Right lobe of liver (tissue), 6 donors: ENCODE measurements at regions not wholly inside any gene's neighbourhood (a gene's known extent, or its start where the extent isn't known, plus 50 kb on each side); places are given as distances from the start of the nearest gene placed in this dataset.

Experiments used
- ATAC-seq, 4 donors: fragments of 200-7000 bp; cut with Tn5 transposase; one replicate each; pipeline ENCODE4 v1.9.1; 2020; ENCODE audit warnings: mild to moderate bottlenecking in 4 of 4, moderate library complexity in 4 of 4
- DNase-seq, 3 donors: peaks; one replicate each; pipeline ENCODE4 v3.0.0-alpha.2; 2020
- H3K27ac ChIP-seq, 3 donors: fragments of 200-600 bp; one replicate each; pipeline ENCODE4 v1.8.0; 2022
- H3K27me3 ChIP-seq, 2 donors: fragments of 200-600 bp; one replicate each; pipeline ENCODE4 v1.8.0; 2022
- H3K36me3 ChIP-seq, 4 donors: fragments of 200-600 bp; sonication (generic) in 1 of 4; one replicate each; pipeline versions ENCODE4 v1.5.1 to v1.8.0; 2017 to 2022; ENCODE audit warnings: control low read depth in 1 of 4
- H3K4me1 ChIP-seq, 4 donors: fragments of 200-600 bp; sonication (generic) in 1 of 4; one replicate each; pipeline versions ENCODE4 v1.5.1 to v1.8.0; 2017 to 2022; ENCODE audit warnings: control low read depth in 1 of 4
- H3K4me3 ChIP-seq, 3 donors: fragments of 200-600 bp; one replicate each; pipeline ENCODE4 v1.8.0; 2022
- H3K9me3 ChIP-seq, 4 donors: fragments of 200-600 bp; sonication (generic) in 1 of 4; one replicate each; pipeline versions ENCODE4 v1.5.1 to v1.8.0; 2017 to 2022; ENCODE audit warnings: control low read depth in 1 of 4
- CTCF ChIP-seq, 4 donors: fragments of 200-600 bp in 3 of 4; fragments of 450-650 bp in 1 of 4; IDR thresholded peaks; one replicate each; pipeline versions ENCODE4 v1.5.1 to v1.8.0; 2016 to 2022; ENCODE audit warnings: antibody characterized with exemption in 4 of 4, mild to moderate bottlenecking in 2 of 4
- POLR2A ChIP-seq: fragments of 450-650 bp; IDR thresholded peaks from one replicate; pipeline ENCODE4 v1.6.1; 2017; ENCODE audit warnings: antibody characterized with exemption, mild to moderate bottlenecking
- WGBS: methylation state at CpG from one replicate; pipeline ENCODE4 v1.1.6; 2018; ENCODE audit warnings: low coverage, low lambda C conversion rate; ENCODE audit not compliant: insufficient coverage; ENCODE audit errors: missing lambda C conversion rate; 5-methylcytosine and 5-hydroxymethylcytosine counted together
- intact Hi-C, 2 donors: fragments of 100-400 bp; cut with DNase I; formaldehyde crosslinking; loops; one replicate each; pipeline versions ENCODE4 v1.11.2 to v1.14.1; 2022
- donor health status: DM: no; HTN: yes; CAD: no.
- donor health status: DM: no; HTN: no; CAD: no.
- donor health status: DM: no; HTN: no; CAD: no.
- donor health status: DM: no; HTN: yes; CAD: no.
- donor health status: DM: no; HTN: yes; CAD: no.

GRCh38 chr2:154537843-154538450, 160.5 kb upstream of the KCNJ3 start:
- TF ChIP-seq POLR2A: no peak
- no peak for TF ChIP-seq CTCF (IDR thresholded peaks at IDR 0.05)
- no peak for ATAC-seq
- intact Hi-C loops: no loop called here
- Histone ChIP-seq H3K4me3 (no peak overlapping the region), H3K27ac (no peak overlapping the region), H3K9me3 (no peaks in the 10 kb centered on the region), H3K27me3 (no peaks in the 10 kb centered on the region), H3K36me3 (no peaks in the 10 kb centered on the region), H3K4me1 (no peaks in the 10 kb centered on the region)
- DNase-seq: no peak
- 86% methylated on average over 1 of the region's 1 CpG for WGBS

DNA sequence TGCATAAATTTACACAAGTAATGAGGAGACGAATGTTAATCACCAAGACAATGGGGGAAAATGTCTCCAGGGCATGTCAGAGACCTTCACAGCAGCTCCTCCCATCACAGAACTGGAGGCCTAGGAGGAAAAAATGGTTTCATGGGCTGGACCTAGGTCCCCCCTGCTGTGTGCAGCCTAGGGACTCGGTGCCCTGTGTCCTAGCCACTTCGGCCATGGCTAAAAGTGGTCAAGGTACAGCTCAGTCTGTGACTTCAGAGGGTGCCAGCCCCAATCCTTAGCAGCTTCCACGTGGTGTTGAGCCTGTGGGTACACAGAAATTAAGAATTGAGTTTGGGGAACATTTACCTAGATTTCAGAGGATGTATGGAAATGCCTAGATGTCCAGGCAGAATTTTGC, 152.2 kb upstream of the KCNJ3 start:
- ATAC-seq (no peak), DNase-seq (no peak)
- WGBS: 50% methylated on average over 2 of the region's 4 CpGs
- TF ChIP-seq CTCF (IDR thresholded peaks at IDR 0.05) (no peak), POLR2A (no peak)
- H3K4me3 ChIP-seq: no peak overlapping the region
- no peak overlapping the region for H3K27ac ChIP-seq
- no peaks in the 10 kb centered on the region for H3K27me3 ChIP-seq
- no peaks in the 10 kb centered on the region for H3K4me1 ChIP-seq
- no peaks in the 10 kb centered on the region for H3K36me3 ChIP-seq
- intact Hi-C loops: no loop called here
- no peaks in the 10 kb centered on the region for H3K9me3 ChIP-seq

GRCh38 chr2:154549869-154550268, 148.6 kb upstream of the KCNJ3 start:
- Histone ChIP-seq H3K36me3 (no peaks in the 10 kb centered on the region), H3K27ac (no peak overlapping the region), H3K4me1 (no peaks in the 10 kb centered on the region), H3K4me3 (no peak overlapping the region), H3K9me3 (no peaks in the 10 kb centered on the region), H3K27me3 (no peaks in the 10 kb centered on the region)
- DNase-seq: no peak
- no peak for TF ChIP-seq POLR2A
- TF ChIP-seq CTCF (IDR thresholded peaks at IDR 0.05): no peak
- no peak for ATAC-seq
- intact Hi-C loops: no loop called here

DNA sequence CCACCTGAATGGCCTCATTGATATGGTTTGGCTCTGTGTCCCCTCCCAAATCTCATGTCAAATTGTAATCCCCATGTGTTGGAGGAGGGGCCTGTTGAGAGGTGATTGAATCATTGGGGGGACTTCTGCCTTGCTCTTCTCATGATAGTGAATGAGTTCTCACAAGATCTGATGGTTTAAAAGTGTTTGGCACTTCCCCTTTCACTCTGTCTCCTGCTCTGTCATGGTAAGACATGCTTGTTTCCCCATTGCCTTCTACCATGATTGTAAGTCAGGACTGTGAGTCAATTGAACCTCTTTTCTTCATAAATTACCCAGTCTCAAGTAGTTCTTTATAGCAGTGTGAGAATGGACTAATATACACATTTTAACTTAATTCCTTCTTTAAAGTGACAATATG, 146.8 kb upstream of the KCNJ3 start:
- H3K36me3 ChIP-seq: no peaks in the 10 kb centered on the region
- DNase-seq (no peak), ATAC-seq (no peak)
- H3K27ac ChIP-seq: no peak overlapping the region
- TF ChIP-seq CTCF (IDR thresholded peaks at IDR 0.05) (no peak), POLR2A (no peak)
- no peaks in the 10 kb centered on the region for H3K4me1 ChIP-seq
- H3K27me3 ChIP-seq: no peaks in the 10 kb centered on the region
- no peak overlapping the region for H3K4me3 ChIP-seq
- intact Hi-C loops: no loop called here
- H3K9me3 ChIP-seq: no peaks in the 10 kb centered on the region

DNA sequence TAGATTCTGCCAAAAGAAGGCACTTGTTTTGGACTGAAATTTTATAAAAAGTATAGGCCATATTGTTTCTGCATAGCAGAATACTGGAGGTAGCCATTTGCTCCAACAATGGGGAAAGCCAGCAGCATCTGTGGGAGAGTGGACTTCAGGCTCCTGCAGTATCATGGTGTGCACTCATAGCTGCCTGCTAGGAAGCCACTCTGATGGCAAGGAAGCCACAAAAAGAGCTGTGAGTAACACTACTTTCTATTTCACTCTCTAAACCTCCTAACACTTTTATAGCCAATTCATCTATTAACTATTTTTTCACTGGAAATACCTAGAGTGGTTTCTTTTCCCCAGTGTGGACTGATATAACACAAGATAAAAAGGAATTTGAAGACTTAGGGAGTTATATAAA, 144.4 kb upstream of the KCNJ3 start:
- TF ChIP-seq CTCF (IDR thresholded peaks at IDR 0.05) (no peak), POLR2A (no peak)
- Histone ChIP-seq H3K27me3 (no peaks in the 10 kb centered on the region), H3K4me1 (no peaks in the 10 kb centered on the region), H3K27ac (no peak overlapping the region), H3K9me3 (no peaks in the 10 kb centered on the region), H3K36me3 (no peaks in the 10 kb centered on the region), H3K4me3 (no peak overlapping the region)
- intact Hi-C loops: no loop called here
- DNase-seq (no peak), ATAC-seq (no peak)
